Vagina (tissue), 2 donors: ENCODE measurements at regions not wholly inside any gene's neighbourhood (a gene's known extent, or its start where the extent isn't known, plus 50 kb on each side); places are given as distances from the start of the nearest gene placed in this dataset.

ENCODE experiments used
- POLR2A ChIP-seq, 2 donors: fragments of 450-650 bp; IDR thresholded peaks; one replicate each; pipeline ENCODE4 v1.6.1; 2017; ENCODE audit warnings: antibody characterized with exemption in 2 of 2, mild to moderate bottlenecking in 2 of 2, moderate library complexity in 2 of 2
- POLR2AphosphoS5 ChIP-seq, 2 donors: sonication (generic); formaldehyde crosslinking; IDR thresholded peaks; one replicate each; pipeline ENCODE4 v1.9.0; 2017; ENCODE audit warnings: antibody characterized with exemption in 2 of 2, mild to moderate bottlenecking in 2 of 2, low read depth in 1 of 2; ENCODE audit not compliant: insufficient read depth in 1 of 2
- TF ChIP-seq, protein P1 (sequence below), 3 experiments: fragments of 450-650 bp in 2 of 3; fragments of 200-600 bp in 1 of 3; sonication (generic) in 1 of 3; IDR thresholded peaks; one replicate each; pipeline ENCODE4 v1.5.1; 2017 to 2019; ENCODE audit warnings: antibody characterized with exemption in 3 of 3, mild to moderate bottlenecking in 2 of 3, moderate library complexity in 2 of 3

- TF ChIP-seq POLR2A (IDR thresholded peaks at IDR 0.05) (no peak), POLR2AphosphoS5 (IDR thresholded peaks at IDR 0.05; ENCODE audit: insufficient read depth in 1 of 2, low read depth in 1 of 2) (no peak)
- TF ChIP-seq, protein P1, sequence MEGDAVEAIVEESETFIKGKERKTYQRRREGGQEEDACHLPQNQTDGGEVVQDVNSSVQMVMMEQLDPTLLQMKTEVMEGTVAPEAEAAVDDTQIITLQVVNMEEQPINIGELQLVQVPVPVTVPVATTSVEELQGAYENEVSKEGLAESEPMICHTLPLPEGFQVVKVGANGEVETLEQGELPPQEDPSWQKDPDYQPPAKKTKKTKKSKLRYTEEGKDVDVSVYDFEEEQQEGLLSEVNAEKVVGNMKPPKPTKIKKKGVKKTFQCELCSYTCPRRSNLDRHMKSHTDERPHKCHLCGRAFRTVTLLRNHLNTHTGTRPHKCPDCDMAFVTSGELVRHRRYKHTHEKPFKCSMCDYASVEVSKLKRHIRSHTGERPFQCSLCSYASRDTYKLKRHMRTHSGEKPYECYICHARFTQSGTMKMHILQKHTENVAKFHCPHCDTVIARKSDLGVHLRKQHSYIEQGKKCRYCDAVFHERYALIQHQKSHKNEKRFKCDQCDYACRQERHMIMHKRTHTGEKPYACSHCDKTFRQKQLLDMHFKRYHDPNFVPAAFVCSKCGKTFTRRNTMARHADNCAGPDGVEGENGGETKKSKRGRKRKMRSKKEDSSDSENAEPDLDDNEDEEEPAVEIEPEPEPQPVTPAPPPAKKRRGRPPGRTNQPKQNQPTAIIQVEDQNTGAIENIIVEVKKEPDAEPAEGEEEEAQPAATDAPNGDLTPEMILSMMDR (IDR thresholded peaks at IDR 0.05) = no peak
Measured at GRCh38 chr11:41861838-41862237, 402.4 kb upstream of the LRRC4C start.
